SK-N-SH (cell line): ENCODE measurements at regions not wholly inside any gene's neighbourhood (a gene's known extent, or its start where the extent isn't known, plus 50 kb on each side); places are given as distances from the start of the nearest gene placed in this dataset.

Source experiments
- CTCF ChIA-PET: fragments of 300-600, 350-600 bp; formaldehyde crosslinking; extraction: SDS; loops from one replicate; lab custom pipeline; 2021; lab: Yijun Ruan, JAX
- POLR2A ChIA-PET: fragments of 350-600 bp; sonication (Branson Sonifier 250); formaldehyde crosslinking; extraction: SDS; loops from one replicate; lab custom pipeline; 2020; ENCODE audit warnings: antibody characterized with exemption, inconsistent platforms; lab: Yijun Ruan, JAX
- DNase-seq: peaks from one replicate; pipeline ENCODE4 v3.0.0; 2012
- H2AFZ ChIP-seq: fragments of 200-600 bp; sonication (generic); 2 replicates; pipeline ENCODE4 v1.8.1; 2016; ENCODE audit warnings: antibody characterized with exemption, mild to moderate bottlenecking, low read depth
- H3F3A ChIP-seq: fragments of 200-600 bp; sonication (generic); replicated peaks from 2 replicates; pipeline ENCODE3; 2016; ENCODE audit warnings: antibody characterized with exemption, mild to moderate bottlenecking; ENCODE audit not compliant: insufficient read depth
- H3K27ac ChIP-seq, 2 experiments: fragments of 200-500 bp in 1 of 2; fragments of 200-600 bp in 1 of 2; sonication (Bioruptor generic) in 1 of 2; sonication (generic), shearing (Covaris generic) in 1 of 2; 2 replicates each; pipeline versions ENCODE4 v1.5.1 to v1.6.1; 2014 to 2016; ENCODE audit warnings: low read depth in 2 of 2, inconsistent platforms in 1 of 2, low read length in 1 of 2, mild to moderate bottlenecking in 1 of 2, mixed read lengths in 1 of 2
- H3K27me3 ChIP-seq: fragments of 200-600 bp; sonication (generic), shearing (Covaris generic); 2 replicates; pipeline ENCODE4 v1.6.1; 2016; ENCODE audit warnings: mixed run types; ENCODE audit not compliant: insufficient read depth
- H3K36me3 ChIP-seq, 2 experiments: fragments of 200-500 bp in 1 of 2; fragments of 200-600 bp in 1 of 2; sonication (Bioruptor generic) in 1 of 2; sonication (generic) in 1 of 2; replicated peaks in 1 of 2; 2 replicates each; pipeline versions ENCODE3 to v1.5.1; 2014 to 2016; ENCODE audit warnings: low read length in 1 of 2, mild to moderate bottlenecking in 1 of 2; ENCODE audit not compliant: insufficient read depth in 2 of 2, control insufficient read depth in 1 of 2
- H3K4me1 ChIP-seq, 2 experiments: fragments of 200-500 bp in 1 of 2; fragments of 200-600 bp in 1 of 2; sonication (Bioruptor generic) in 1 of 2; sonication (generic), shearing (Covaris generic) in 1 of 2; 2 replicates each; pipeline versions ENCODE4 v1.5.1 to v1.6.1; 2014 to 2016; ENCODE audit warnings: low read depth in 1 of 2, low read length in 1 of 2, mixed run types in 1 of 2; ENCODE audit not compliant: insufficient read depth in 2 of 2, control insufficient read depth in 1 of 2
- H3K4me2 ChIP-seq: fragments of 200-600 bp; sonication (generic), shearing (Covaris generic); 2 replicates; pipeline ENCODE4 v1.6.1; 2017; ENCODE audit warnings: mixed run types
- H3K4me3 ChIP-seq, 2 experiments: fragments of 200-500 bp in 1 of 2; fragments of 200-600 bp in 1 of 2; sonication (Bioruptor generic) in 1 of 2; sonication (generic), shearing (Covaris generic) in 1 of 2; 2 replicates each; pipeline versions ENCODE4 v1.5.1 to v1.8.1; 2014 to 2016; ENCODE audit warnings: low read depth in 2 of 2, inconsistent platforms in 1 of 2, low read length in 1 of 2, mild to moderate bottlenecking in 1 of 2, mixed read lengths in 1 of 2, moderate library complexity in 1 of 2
- H3K79me2 ChIP-seq: fragments of 200-600 bp; sonication (generic); 2 replicates; pipeline ENCODE4 v1.8.1; 2017; ENCODE audit warnings: mild to moderate bottlenecking; ENCODE audit not compliant: insufficient read depth
- H3K9ac ChIP-seq: fragments of 200-600 bp; sonication (generic); 2 replicates; pipeline ENCODE4 v1.6.1; 2017; ENCODE audit warnings: mixed run types
- H3K9me2 ChIP-seq: fragments of 200-600 bp; sonication (generic); 2 replicates; pipeline ENCODE4 v1.6.1; 2017; ENCODE audit warnings: mixed run types
- H3K9me3 ChIP-seq: fragments of 200-600 bp; sonication (generic); 2 replicates; pipeline ENCODE4 v1.6.1; 2017; ENCODE audit warnings: mixed run types, mild to moderate bottlenecking, moderate library complexity
- H4K20me1 ChIP-seq: fragments of 200-600 bp; sonication (generic); 2 replicates; pipeline ENCODE4 v1.6.1; 2017; ENCODE audit warnings: mild to moderate bottlenecking, mixed run types; ENCODE audit not compliant: insufficient read depth
- EP300 ChIP-seq, 2 experiments: IDR thresholded peaks; 2 replicates each; pipeline versions ENCODE4 v1.4.0 to v1.6.1; 2012; ENCODE audit warnings: borderline replicate concordance in 1 of 2, low read depth in 1 of 2, low read length in 1 of 2
- FOXJ3 ChIP-seq: sonication (generic); formaldehyde crosslinking; IDR thresholded peaks from 2 replicates; pipeline ENCODE4 v1.5.1; 2020; ENCODE audit warnings: mild to moderate bottlenecking, missing genetic modification reagents
- FOXM1 ChIP-seq: IDR thresholded peaks from 2 replicates; pipeline ENCODE4 v1.4.0; 2012; ENCODE audit warnings: low read depth, mild to moderate bottlenecking
- GABPA ChIP-seq: IDR thresholded peaks from 2 replicates; pipeline ENCODE4 v1.4.0; 2012; ENCODE audit warnings: low read depth, mild to moderate bottlenecking
- JUND ChIP-seq: IDR thresholded peaks from 2 replicates; pipeline ENCODE4 v1.4.0; 2012
- MAX ChIP-seq: IDR thresholded peaks from 2 replicates; pipeline ENCODE4 v1.4.0; 2012; ENCODE audit warnings: low read depth
- NFIC ChIP-seq: IDR thresholded peaks from 2 replicates; pipeline ENCODE4 v1.4.0; 2012; ENCODE audit warnings: borderline replicate concordance
- NRF1 ChIP-seq: IDR thresholded peaks from 2 replicates; pipeline ENCODE4 v1.6.1; 2012; ENCODE audit warnings: low read depth, mild to moderate bottlenecking, low read length
- POLR2AphosphoS5 ChIP-seq: IDR thresholded peaks from 2 replicates; pipeline ENCODE4 v1.6.1; 2012; ENCODE audit warnings: low read depth, low read length
- RAD21 ChIP-seq: IDR thresholded peaks from 2 replicates; pipeline ENCODE4 v1.6.1; 2012; ENCODE audit warnings: mild to moderate bottlenecking, low read length
- RXRA ChIP-seq: IDR thresholded peaks from 2 replicates; pipeline ENCODE4 v1.4.0; 2012; ENCODE audit warnings: low read depth, mild to moderate bottlenecking, borderline replicate concordance
- TCF12 ChIP-seq: IDR thresholded peaks from 2 replicates; pipeline ENCODE4 v1.4.0; 2012
- USF1 ChIP-seq: IDR thresholded peaks from 2 replicates; pipeline ENCODE4 v1.4.0; 2012; ENCODE audit warnings: low read depth, borderline replicate concordance
- YY1 ChIP-seq: IDR thresholded peaks from 2 replicates; pipeline ENCODE4 v1.4.0; 2012; ENCODE audit warnings: low read depth, mild to moderate bottlenecking
- WGBS: methylation state at CpG from one replicate; pipeline ENCODE4 v1.1.6; 2017; ENCODE audit warnings: low lambda C conversion rate; 5-methylcytosine and 5-hydroxymethylcytosine counted together
- TF ChIP-seq, protein P1 (sequence below): fragments of 200-600 bp; sonication (generic); IDR thresholded peaks from 2 replicates; pipeline ENCODE4 v1.6.1; 2017; ENCODE audit warnings: antibody characterized with exemption, mild to moderate bottlenecking, moderate library complexity

DNA sequence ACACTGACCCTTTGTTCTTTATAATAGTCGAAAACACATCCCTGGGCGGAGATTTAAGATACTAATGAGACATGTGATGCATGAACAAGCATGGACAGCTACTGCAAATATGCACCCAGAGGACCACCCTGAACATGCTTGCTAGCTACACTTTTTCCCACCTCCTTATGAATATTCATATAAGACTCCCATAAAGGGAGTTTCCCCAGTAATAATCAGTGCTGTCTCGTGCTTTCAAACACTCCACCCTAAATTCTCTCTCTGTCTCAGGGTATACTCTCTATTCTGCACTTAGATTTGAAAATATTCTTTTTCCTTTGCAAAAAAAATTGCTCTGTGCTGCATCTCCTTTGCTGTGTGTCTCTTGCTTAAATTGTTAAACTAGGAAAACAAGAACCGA, 64.4 kb upstream of the CT45A1 start (continued):
- TF ChIP-seq, protein P1, sequence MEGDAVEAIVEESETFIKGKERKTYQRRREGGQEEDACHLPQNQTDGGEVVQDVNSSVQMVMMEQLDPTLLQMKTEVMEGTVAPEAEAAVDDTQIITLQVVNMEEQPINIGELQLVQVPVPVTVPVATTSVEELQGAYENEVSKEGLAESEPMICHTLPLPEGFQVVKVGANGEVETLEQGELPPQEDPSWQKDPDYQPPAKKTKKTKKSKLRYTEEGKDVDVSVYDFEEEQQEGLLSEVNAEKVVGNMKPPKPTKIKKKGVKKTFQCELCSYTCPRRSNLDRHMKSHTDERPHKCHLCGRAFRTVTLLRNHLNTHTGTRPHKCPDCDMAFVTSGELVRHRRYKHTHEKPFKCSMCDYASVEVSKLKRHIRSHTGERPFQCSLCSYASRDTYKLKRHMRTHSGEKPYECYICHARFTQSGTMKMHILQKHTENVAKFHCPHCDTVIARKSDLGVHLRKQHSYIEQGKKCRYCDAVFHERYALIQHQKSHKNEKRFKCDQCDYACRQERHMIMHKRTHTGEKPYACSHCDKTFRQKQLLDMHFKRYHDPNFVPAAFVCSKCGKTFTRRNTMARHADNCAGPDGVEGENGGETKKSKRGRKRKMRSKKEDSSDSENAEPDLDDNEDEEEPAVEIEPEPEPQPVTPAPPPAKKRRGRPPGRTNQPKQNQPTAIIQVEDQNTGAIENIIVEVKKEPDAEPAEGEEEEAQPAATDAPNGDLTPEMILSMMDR: no peak
- TF ChIP-seq NRF1: no peak

GRCh38 chrX:135649561-135649960, 63.9 kb upstream of the CT45A1 start:
- no peaks in the 10 kb centered on the region for H3K9me2 ChIP-seq
- no peak for DNase-seq
- WGBS: 2% methylated on average over 4 of the region's 4 CpGs

DNA sequence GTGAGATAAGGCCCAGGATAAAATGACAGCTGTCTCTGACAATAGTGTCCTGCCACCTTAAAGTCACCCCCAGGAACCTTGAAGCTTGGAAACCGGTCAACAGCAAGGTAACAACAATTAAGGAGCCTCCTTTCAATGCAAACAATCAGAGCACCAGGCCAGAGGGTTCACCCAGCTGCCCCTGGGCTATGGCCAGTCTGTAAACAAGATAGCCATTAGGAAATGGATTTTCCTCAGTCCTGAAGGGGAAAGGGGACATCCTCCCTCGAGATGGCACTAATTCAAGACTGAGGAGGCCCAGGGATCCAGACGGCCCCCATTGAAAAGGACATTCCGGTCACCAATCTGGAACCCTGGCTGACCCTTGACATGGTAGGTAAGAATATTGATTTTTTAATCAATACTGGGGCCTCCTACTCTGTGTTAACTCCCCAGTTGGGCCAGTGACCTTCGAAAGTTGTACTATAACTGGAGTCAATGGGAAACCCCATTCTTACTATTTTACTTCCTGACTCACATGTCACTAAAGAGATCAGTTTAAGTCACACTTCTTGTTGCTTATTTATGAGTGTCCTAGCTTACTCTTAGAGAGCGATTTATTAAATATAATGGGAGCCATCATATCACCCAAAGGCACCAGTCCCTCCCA, 61.7 kb upstream of the CT45A1 start:
- CTCF ChIA-PET: no interaction called here
- no peak overlapping the region for H3K4me3 ChIP-seq
- POLR2A ChIA-PET: no interaction called here

More at GRCh38 chrX:135649561-135649960, 63.9 kb upstream of the CT45A1 start:
- Histone ChIP-seq H3K9ac (no peak overlapping the region), H3K27ac (no peak overlapping the region), H3K9me3 (no peaks in the 10 kb centered on the region), H4K20me1 (no peaks in the 10 kb centered on the region), H2AFZ (no peak overlapping the region), H3K4me3 (no peak overlapping the region), H3K27me3 (no peaks in the 10 kb centered on the region), H3K79me2 (no peaks in the 10 kb centered on the region), H3K36me3 (no peaks in the 10 kb centered on the region), H3F3A (no peaks in the 10 kb centered on the region), H3K4me2 (no peak overlapping the region), H3K4me1 (no peaks in the 10 kb centered on the region)
- no peak for TF ChIP-seq FOXM1
- no peak for TF ChIP-seq GABPA
- POLR2A ChIA-PET: no interaction called here
- CTCF ChIA-PET: no interaction called here

More for the DNA sequence above, 61.7 kb upstream of the CT45A1 start:
- no peaks in the 10 kb centered on the region for H3K9me2 ChIP-seq
- H3K9ac ChIP-seq: no peak overlapping the region
- DNase-seq: no peak
- WGBS: 5% methylated on average over 6 of the region's 6 CpGs
- H2AFZ ChIP-seq: no peak overlapping the region
- no peaks in the 10 kb centered on the region for H3K9me3 ChIP-seq
- H3K36me3 ChIP-seq: no peaks in the 10 kb centered on the region
- H3F3A ChIP-seq: no peaks in the 10 kb centered on the region
- TF ChIP-seq NRF1 (no peak), RAD21 (no peak), EP300 (IDR thresholded peaks at IDR 0.05; ENCODE audit: borderline replicate concordance in 1 of 2, low read depth in 1 of 2, low read length in 1 of 2) (no peak), MAX (no peak), FOXJ3 (CRISPR knock-in tag) (no peak), NFIC (no peak), RXRA (no peak), YY1 (no peak), POLR2AphosphoS5 (no peak), USF1 (no peak), JUND (no peak), TCF12 (no peak), FOXM1 (no peak)
- TF ChIP-seq, protein P1: no peak
- no peak overlapping the region for H3K27ac ChIP-seq
- H3K79me2 ChIP-seq: no peaks in the 10 kb centered on the region
- no peak overlapping the region for H3K4me2 ChIP-seq
- no peaks in the 10 kb centered on the region for H3K4me1 ChIP-seq
- H4K20me1 ChIP-seq: no peaks in the 10 kb centered on the region
- no peaks in the 10 kb centered on the region; the same call in 1 of the 2 replicates for H3K27me3 ChIP-seq
